ENCODE measurements at regions not wholly inside any gene's neighbourhood (a gene's known extent, or its start where the extent isn't known, plus 50 kb on each side); places are given as distances from the start of the nearest gene placed in this dataset.
"Not testable (repeated sequence)": the region's sequence is repeated elsewhere in the genome, so short reads cannot be mapped to it uniquely, and the experiment has no call there.

DNA sequence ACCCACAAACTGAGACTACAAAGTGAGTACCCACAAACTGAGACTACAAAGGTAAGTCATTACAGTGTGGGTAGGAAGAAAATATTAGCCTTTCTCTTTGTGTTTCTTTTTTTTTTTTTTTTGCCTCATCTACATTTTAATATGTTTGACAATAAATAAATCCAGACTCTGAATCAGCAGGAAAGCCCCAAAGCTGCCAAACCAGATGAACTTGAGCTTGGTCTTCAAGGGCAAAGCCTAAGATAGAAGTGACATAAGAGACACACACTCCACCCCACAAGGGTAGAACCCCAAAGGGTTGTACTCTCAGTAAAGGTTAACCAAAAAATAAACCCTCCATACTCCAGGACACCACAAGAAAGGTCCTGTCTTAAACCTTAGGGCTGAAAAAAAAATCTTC, 326.8 kb upstream of the ARID1B start:
- DNase-seq (ENCODE audit: low spot score): no peak

DNA sequence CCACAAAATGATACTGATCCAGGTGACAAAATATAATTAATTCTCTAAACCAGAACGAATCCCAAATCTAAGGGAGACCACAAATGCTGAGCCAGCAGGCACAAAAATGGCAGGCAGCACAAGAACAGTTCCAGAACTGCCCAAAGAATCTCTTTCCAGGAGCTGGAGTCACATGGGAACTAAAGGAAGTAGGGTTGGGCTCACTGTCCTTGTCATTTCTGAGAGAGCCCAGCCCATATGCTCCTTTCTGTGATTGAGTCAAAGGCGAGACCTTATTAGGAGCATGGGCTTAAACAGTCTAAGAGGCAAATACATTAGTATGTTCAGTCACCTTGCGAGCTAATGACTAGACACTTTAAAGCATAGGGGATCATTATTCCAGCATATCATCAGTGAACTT, 327.6 kb upstream of the ARID1B start:
- DNase-seq (ENCODE audit: low spot score): no peak

GRCh38 chr6:156449128-156449527, 328.1 kb upstream of the ARID1B start:
- DNase-seq (ENCODE audit: low spot score): no peak

GRCh38 chr6:156448579-156448978, 328.6 kb upstream of the ARID1B start:
- DNase-seq (ENCODE audit: low spot score): no peak

DNA sequence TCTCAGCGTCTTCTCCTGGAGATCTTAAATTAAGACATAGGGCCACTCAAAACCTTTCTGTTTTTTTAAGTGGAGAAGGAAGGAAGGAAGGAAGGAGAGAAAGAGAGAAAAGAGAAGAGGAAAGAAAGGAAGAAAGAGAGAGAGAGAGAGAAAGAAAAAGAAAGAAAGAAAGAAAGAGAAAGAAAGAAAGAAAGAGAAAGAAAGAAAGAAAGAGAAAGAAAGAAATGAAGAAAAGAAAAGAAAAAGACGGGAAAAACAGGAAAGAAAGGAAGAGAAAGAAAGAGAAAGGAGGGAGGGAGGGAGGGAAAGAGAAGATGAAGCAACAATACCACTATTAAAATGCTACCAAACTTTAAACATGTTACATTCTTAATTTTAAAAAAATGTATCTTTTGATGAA, 336.5 kb upstream of the ARID1B start:
- no peak for DNase-seq (ENCODE audit: low spot score)

DNA sequence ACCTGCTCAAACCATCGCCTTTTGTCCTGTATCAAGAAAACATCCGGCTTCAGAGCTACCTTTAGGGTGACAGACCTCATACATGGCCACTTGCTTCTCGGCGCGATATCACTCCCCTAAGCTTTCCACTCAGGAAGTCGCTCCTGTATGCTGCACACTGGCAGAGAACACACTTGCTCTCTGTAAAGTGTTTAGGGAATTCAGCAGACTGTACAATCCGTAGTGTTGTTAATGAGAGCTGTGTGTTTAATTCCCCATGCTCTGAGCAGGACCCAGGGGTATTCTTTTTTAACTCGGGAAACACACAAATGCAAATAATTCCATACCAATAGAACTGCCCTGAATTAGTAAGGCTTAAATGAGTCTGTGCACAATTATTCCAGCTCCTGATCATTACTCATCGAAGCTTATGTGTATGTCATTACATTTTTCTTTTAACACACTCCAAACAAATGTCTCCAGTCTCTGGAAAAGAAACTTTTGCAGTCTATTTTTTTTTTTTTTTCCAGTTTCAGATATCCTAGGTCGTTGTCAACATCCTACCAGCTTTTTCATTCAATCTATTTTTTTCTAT, 338.7 kb upstream of the ARID1B start:
- DNase-seq (ENCODE audit: low spot score): no peak

DNA sequence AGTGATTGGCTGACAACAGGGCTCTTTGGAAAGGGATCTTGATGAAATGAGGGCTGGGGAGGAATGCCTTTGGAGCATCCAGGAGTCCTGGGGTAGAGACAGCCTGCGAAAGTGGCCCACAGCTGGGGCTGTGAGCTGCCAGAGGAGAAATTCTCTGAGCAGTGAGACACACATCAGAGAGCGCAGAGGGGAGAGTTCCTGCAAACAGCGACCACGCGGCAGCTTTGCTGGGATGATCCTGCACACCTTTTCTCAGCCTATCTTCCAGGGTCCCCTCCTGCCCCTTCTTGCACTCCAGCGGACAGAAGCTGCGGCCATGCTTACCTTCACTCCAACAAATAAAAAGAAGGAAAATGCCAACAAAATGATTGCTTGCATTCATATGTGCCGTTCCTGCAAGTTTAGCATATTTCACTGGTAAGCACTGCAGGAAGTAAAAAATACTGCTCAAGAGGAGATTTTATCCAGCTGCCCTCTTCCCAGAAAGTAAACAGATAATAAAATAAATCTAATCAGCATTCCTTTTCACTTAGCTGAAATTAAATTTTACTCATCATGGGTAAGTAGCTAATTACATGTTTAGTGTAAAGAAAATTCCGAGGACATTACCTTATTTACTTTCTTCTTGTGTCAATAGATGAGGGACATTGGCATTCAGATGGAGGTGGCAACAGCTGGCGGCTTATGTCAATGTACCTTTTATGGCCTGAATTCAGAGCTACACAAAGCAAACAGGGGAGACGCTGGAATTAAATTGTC, 339.9 kb upstream of the ARID1B start:
- no peak for DNase-seq (ENCODE audit: low spot score)

DNA sequence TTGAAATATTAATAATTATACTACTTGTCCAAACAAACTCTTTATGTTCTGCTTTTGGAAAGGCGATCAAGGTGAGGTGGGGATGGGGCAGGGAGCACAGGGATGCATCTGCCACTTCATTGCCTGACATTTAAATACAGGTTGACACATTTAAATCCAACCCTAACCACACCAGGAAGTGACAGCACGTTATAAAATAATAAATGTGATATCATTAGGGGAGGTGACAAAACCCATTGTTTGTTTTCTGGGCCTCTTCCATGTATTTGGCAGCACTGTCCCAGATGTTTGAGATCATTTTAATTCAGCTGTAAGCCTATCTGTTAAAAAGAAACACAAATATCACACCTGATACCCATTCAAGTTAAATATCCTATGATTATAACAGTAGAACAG, 342.4 kb upstream of the ARID1B start:
- no peak for DNase-seq (ENCODE audit: low spot score)

DNA sequence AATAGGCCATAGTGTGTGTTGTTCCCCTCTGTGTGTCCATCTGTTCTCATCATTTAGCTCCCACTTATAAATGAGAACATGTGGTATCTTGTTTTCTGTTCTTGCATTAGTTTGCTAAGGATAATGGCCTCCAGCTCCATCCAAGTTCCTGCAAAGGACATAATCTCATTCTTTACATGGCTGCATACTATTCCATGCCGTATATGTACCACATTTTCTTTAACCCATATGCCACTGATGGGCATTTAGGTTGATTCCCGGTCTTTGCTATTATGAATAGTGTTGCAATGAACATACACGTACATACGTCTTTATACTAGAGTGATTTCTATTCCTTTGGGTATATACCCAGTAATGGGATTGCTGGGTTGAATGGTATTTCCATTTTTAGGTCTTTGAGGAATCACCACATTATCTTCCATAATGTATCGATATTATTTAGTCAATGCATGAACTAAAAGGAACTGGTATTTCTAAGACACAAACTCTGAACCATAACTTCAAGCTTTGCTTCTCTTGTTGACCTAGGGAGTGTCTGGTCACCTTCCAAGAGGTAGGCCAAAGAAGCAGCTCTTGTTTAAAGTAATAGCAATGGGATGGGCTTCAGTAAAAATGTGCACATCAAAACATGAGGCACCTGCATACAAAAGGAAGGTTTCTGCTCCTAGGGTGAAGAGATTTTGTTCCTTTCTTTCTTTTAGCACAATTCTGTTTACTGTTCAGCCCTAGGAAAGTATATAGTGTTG, 343.0 kb upstream of the ARID1B start:
- DNase-seq (ENCODE audit: low spot score): no peak

DNA sequence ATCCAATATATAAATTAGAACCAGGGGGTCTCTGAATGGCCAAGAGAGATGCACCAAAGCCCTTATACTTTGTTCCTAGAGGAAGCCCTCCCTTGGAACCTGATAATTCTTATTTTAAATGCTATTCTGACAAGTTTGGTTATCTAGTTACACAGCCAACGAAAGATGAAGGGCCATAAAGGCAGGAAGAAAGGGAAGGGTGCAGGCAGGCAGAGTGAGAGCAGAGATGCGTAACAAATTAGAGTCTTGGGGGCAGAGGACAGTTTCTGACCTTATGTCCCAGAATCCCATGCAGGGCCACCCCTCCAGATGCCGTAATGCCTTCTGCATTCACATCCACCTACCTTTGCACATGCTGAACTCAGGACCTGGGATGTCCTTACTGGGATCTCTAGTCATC, 344.6 kb upstream of the ARID1B start:
- no peak for DNase-seq (ENCODE audit: low spot score)

DNA sequence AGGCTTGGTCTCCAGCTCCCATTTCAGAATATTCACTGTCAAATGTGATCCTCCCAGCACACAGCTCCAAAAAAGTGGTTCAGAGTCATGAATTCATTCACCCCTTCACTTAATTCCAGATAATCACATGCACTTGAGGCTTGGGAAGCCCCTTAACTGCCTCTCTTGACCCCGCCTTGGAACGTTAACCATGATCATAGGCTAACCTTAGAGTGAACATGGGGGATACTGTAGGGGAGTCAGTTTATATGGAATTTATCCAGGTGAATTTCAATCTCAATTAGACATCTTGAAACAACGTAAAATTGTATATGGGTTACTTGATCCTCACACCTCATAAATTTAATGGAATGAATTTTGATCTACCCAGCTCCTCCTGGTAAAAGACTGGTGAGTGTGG, 346.8 kb upstream of the ARID1B start:
- no peak for DNase-seq (ENCODE audit: low spot score)

- no peak for DNase-seq (ENCODE audit: low spot score)
These were observed 349.8 kb upstream of the ARID1B start for GRCh38 chr6:156427345-156427744.

- DNase-seq (ENCODE audit: low spot score): no peak
These were observed 351.7 kb upstream of the ARID1B start for GRCh38 chr6:156425359-156426020.

DNA sequence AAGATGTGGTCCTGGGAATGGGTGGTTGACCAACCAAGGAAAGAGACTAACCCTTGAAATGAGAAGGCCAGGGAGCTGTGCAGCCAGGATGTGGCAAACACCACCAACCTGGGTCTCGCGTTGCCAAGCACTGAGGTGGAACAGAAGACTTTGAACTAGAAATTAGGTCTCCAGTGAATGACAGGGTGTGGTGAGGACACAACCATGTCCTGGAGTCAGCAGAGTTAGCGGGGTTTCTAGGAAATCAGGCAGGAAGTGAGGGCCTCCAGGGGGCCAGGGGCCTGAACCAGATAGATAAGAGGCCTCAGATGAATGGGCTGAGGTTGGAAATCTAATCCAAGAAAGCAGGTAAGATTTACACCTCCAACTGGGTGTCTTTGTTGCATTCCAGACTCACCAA, 353.3 kb upstream of the ARID1B start:
- DNase-seq (ENCODE audit: low spot score): no peak

DNA sequence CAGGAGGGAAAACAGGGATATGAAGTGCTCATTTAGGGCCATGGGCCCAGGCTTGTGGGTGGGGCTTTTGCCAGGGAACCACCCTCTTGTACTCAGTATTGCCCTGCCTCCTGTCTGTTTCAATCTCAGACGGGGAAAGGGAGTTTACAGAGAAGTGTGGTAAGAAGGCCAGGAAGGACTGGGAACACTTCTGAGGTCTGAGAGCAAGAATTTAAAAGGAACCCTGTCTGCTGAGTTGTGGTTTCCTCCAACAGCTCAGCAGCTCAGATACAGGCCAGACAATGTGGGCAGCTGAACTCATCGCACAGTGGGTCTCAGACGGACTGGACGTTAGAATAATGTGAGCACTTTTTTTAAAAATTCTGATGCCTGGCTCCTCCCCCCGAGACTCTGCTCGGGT, 354.1 kb upstream of the ARID1B start:
- no peak for DNase-seq (ENCODE audit: low spot score)

DNA sequence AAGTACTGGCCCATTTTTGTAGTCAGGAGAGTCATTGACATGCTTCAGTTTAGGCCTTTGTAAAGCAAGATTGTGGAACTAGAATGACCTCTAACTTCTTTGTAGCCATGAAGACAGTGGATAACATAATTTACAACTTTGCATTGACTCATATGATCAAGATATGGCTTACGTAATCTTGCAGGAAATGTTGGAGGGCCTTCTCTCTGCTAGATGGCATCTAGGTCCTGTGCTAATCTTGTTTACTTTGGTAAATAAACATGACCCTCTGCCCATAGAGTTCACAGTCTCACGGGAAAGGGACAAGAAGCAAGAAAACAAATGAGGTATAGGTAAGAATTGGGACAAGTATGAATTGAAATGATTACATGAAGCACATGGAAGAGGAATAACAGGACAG, 355.2 kb upstream of the ARID1B start:
- DNase-seq (ENCODE audit: low spot score): no peak

DNA sequence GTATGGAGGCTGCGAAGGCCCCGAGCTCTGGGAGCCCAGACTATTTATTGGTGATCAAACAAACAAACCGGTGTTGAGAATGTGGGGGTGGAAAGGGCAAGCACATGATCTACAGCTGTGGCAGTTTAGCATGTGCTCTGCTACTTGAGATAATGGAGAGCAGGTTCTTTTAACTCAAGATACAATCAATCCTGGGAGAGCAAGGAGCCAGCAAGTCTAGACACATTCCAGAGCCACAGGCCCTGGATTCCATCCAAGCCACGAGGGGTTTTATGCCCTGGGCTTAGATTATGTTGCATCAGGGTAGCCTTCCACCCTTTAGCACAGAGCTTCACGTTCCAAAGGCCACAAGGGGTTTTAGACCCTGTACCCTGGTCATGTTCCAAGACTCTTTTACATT, 355.9 kb upstream of the ARID1B start:
- DNase-seq (ENCODE audit: low spot score): not testable (repeated sequence)

- DNase-seq (ENCODE audit: low spot score): no peak
These were observed 356.8 kb upstream of the ARID1B start for GRCh38 chr6:156420172-156420993.

DNA sequence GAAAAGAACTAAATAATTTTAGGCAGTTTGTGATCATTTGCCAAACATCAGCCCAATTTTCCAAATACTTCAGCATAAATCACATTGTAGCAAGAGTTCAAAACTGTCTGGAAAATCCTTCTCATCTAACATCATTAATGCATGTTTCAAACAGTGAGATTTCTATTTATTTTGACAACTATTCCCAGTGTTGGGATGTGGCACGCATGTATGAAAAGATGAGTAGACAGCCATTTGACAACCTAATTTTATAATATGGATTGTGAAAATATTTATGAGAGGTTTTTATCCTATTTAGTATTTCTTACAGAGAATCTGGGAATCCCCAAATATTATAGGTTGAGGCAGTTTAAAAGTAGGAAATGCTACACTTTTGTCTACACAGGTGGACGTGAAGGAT, 357.6 kb upstream of the ARID1B start:
- no peak for DNase-seq (ENCODE audit: low spot score)

DNA sequence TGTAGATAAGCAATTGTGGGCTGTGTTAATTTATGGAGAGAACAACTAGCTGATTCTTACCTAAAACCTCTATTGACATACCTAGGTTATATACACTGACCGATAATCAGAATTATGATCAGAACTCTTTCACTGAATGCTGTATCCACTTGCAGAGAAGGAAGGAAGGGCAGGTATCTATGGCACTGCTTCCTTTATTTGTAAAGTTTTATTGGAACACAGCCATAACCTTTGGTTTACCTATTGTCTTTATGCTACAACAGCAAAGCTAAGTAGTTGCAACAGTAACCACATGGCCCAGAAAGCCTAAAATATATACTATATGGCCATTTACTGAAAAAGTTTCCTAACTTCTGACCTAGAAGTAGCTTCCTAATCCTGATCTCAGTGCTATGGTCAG, 358.9 kb upstream of the ARID1B start:
- DNase-seq (ENCODE audit: low spot score): no peak

GRCh38 chr6:156416391-156416790, 360.8 kb upstream of the ARID1B start:
- no peak for DNase-seq (ENCODE audit: low spot score)

GRCh38 chr6:156413154-156413553, 364.0 kb upstream of the ARID1B start:
- no peak for DNase-seq (ENCODE audit: low spot score)

Measured in GM03348 (cell line).